Muscle of leg (tissue), 3 donors: ENCODE measurements at regions not wholly inside any gene's neighbourhood (a gene's known extent, or its start where the extent isn't known, plus 50 kb on each side); places are given as distances from the start of the nearest gene placed in this dataset.

ENCODE experiments used
- DNase-seq: peaks from one replicate; pipeline ENCODE4 v3.0.0; 2013
- H3K27ac ChIP-seq: one replicate; pipeline ENCODE4 v1.5.1; 2013; ENCODE audit warnings: mild to moderate bottlenecking, low read length, control low read depth
- H3K27me3 ChIP-seq: one replicate; pipeline ENCODE4 v1.6.1; 2013; ENCODE audit warnings: low read length; ENCODE audit not compliant: control insufficient read depth, insufficient read depth
- H3K36me3 ChIP-seq: one replicate; pipeline ENCODE4 v1.6.1; 2013; ENCODE audit warnings: low read length; ENCODE audit not compliant: control insufficient read depth, insufficient read depth
- H3K4me1 ChIP-seq: one replicate; pipeline ENCODE4 v1.6.1; 2013; ENCODE audit warnings: low read length; ENCODE audit not compliant: control insufficient read depth, insufficient read depth
- H3K4me3 ChIP-seq: one replicate; pipeline ENCODE4 v1.5.1; 2013; ENCODE audit warnings: low read length, control low read depth
- H3K9me3 ChIP-seq: replicated peaks from 2 replicates; pipeline ENCODE4 v1.6.1; 2013; ENCODE audit warnings: low read depth, low read length; ENCODE audit not compliant: control insufficient read depth
- WGBS: methylation state at CpG from one replicate; pipeline ENCODE4 v1.1.5; 2013; ENCODE audit warnings: missing lambda C conversion rate; ENCODE audit not compliant: insufficient coverage; 5-methylcytosine and 5-hydroxymethylcytosine counted together

GRCh38 chr6:16868968-16869367 lies 107.7 kb upstream of the ATXN1 start:
- Histone ChIP-seq H3K27ac (no peak overlapping the region), H3K4me3 (no peak overlapping the region), H3K36me3 (no peaks in the 10 kb centered on the region), H3K4me1 (peaks cover 5% of the 10 kb centered on the region), H3K9me3 (no peaks in the 10 kb centered on the region), H3K27me3 (no peaks in the 10 kb centered on the region)
- WGBS = no CpG with 5 or more reads among the region's 3 CpGs
- DNase-seq = no peak

DNA sequence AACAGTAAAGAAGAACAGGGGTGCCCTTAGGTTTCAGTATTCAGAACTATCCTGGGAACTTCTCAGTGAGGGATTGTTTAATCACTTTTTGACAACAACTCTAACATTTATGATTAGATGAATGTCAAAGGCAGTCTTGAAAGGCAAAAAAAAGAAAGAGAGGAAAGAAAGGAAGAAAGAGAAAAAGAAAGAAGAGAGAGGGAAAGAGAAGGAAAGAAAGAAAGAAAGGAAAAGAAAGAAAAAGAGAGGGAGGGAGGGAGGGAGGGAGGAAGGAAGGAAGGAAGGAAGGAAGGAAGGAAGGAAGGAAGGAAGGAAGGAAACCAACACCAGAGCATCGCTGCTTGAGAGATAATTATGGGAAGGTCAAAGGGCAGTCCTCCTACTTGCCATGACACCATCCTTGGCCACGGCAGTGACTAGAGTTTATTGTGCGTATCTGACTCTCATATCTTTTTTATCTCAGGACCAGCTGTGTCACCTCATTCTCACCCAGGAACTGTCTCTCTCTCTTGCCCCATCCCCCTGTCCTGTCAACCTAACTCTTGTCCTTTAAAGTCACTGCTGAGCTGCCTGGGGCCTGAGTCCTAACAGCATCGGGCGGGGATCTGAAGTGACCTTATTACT lies 96.8 kb upstream of the ATXN1 start:
- WGBS = 54% methylated on average over 3 of the region's 5 CpGs
- H3K4me3 ChIP-seq = no peak overlapping the region
- no peaks in the 10 kb centered on the region for H3K27me3 ChIP-seq
- H3K27ac ChIP-seq = no peak overlapping the region
- H3K4me1 ChIP-seq = no peaks in the 10 kb centered on the region
- no peaks in the 10 kb centered on the region for H3K9me3 ChIP-seq
- no peak for DNase-seq
- no peaks in the 10 kb centered on the region for H3K36me3 ChIP-seq

DNA sequence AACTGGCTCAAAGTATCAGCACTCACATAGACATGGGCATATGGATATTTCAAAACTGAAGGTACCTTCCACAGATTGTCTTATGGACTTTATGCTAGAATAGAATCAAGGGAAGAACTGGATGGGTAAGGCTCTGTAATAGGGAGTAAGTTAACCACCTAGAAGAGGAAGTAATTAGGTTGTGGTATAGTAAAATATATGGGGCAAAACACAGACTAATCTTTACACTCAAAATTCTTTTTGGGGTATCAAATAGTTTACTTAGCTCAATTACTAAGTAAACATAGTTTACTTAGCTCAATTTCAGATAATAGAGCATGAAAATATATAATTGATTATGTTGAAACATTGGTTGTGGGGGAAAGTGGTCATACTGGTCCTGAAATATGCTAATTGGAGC lies 94.2 kb upstream of the ATXN1 start:
- no peak overlapping the region for H3K4me3 ChIP-seq
- no peaks in the 10 kb centered on the region for H3K27me3 ChIP-seq
- H3K27ac ChIP-seq = no peak overlapping the region
- no peaks in the 10 kb centered on the region for H3K4me1 ChIP-seq
- no peaks in the 10 kb centered on the region for H3K9me3 ChIP-seq
- DNase-seq = no peak
- H3K36me3 ChIP-seq = no peaks in the 10 kb centered on the region

DNA sequence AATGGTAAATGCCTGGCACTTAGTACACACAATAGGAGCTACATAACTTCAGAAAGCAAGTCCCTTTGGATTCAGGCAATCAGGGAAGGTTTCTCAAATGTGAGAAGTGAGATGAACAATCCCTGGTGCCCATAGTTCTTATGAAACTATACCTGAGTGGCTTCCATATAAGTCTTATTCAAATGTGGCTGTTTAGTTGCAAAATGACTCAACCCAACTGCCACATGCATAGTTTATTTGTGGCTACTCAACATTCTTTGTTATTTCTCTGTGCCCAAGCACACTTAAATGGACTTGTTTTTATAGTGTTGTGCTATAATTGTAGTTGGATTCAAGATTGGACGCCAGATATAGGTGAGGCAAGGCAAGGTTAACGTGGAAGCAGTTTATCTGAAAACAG lies 93.7 kb upstream of the ATXN1 start:
- no peak overlapping the region for H3K4me3 ChIP-seq
- 93% methylated on average over 2 of the region's 2 CpGs for WGBS
- H3K27me3 ChIP-seq = no peaks in the 10 kb centered on the region
- no peak overlapping the region for H3K27ac ChIP-seq
- H3K4me1 ChIP-seq = peaks cover 4% of the 10 kb centered on the region
- H3K9me3 ChIP-seq = no peaks in the 10 kb centered on the region
- DNase-seq = no peak
- H3K36me3 ChIP-seq = no peaks in the 10 kb centered on the region

GRCh38 chr6:16852671-16853070 lies 91.4 kb upstream of the ATXN1 start:
- no peaks in the 10 kb centered on the region for H3K27me3 ChIP-seq
- DNase-seq = peak; percentile 49
- 48% methylated on average over 5 of the region's 6 CpGs for WGBS
- no peaks in the 10 kb centered on the region for H3K9me3 ChIP-seq
- H3K36me3 ChIP-seq = no peaks in the 10 kb centered on the region
- H3K27ac ChIP-seq = no peak overlapping the region
- H3K4me3 ChIP-seq = no peak overlapping the region
- peaks cover 11% of the 10 kb centered on the region for H3K4me1 ChIP-seq

- WGBS = no CpG with 5 or more reads among the region's 1 CpG
- no peak overlapping the region for H3K4me3 ChIP-seq
- peaks cover 11% of the 10 kb centered on the region for H3K4me1 ChIP-seq
- no peaks in the 10 kb centered on the region for H3K27me3 ChIP-seq
- no peaks in the 10 kb centered on the region for H3K9me3 ChIP-seq
- no peaks in the 10 kb centered on the region for H3K36me3 ChIP-seq
- no peak overlapping the region for H3K27ac ChIP-seq
- DNase-seq = peak; percentile 51
Measured at GRCh38 chr6:16851758-16852157, 90.5 kb upstream of the ATXN1 start.

GRCh38 chr6:16851044-16851540 lies 89.8 kb upstream of the ATXN1 start:
- H3K9me3 ChIP-seq = no peaks in the 10 kb centered on the region
- WGBS = 100% methylated on average over 3 of the region's 3 CpGs
- H3K4me3 ChIP-seq = no peak overlapping the region
- DNase-seq = no peak
- H3K4me1 ChIP-seq = peaks cover 11% of the 10 kb centered on the region
- no peaks in the 10 kb centered on the region for H3K36me3 ChIP-seq
- H3K27ac ChIP-seq = no peak overlapping the region
- H3K27me3 ChIP-seq = no peaks in the 10 kb centered on the region

- Histone ChIP-seq H3K4me1 (peaks cover 11% of the 10 kb centered on the region), H3K27me3 (no peaks in the 10 kb centered on the region), H3K36me3 (no peaks in the 10 kb centered on the region), H3K27ac (no peak overlapping the region), H3K4me3 (no peak overlapping the region), H3K9me3 (no peaks in the 10 kb centered on the region)
- DNase-seq = peak; percentile 23
- 70% methylated on average over 1 of the region's 5 CpGs for WGBS
Measured at GRCh38 chr6:16850681-16851026, 89.4 kb upstream of the ATXN1 start.

DNA sequence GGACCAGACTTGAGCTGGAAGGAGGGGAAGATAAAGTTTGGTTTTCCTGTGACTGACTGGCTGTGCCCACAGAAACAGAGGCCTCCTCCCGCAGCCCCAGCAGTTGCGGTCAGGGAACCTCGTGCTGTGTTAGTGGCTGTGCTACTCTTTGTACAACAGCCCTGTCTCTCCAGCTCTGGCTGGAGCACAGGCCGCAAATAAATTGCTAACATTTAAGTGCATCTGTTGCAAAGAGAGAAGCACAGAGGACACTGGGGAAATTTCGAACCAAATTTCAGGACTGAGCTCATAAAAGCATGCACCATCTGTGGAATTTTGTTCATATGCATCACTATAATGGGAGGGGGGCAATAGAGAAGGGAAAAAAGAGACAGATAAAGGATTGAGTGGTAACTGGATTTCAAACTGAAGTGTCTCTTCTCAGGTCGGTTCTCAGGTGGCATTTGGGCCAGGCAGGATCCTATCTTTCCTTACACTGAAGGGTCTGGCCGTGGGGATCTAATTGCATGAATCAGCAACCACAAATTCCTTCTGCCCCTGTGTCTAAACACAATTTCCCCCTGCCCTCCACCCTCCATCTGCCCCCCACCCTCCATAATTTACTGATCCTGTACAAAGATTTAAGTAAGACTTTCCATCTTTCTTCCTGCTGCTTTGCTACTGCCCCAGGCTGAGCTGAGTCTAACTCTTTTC lies 88.9 kb upstream of the ATXN1 start:
- Histone ChIP-seq H3K27me3 (no peaks in the 10 kb centered on the region), H3K27ac (peak overlapping the region; percentile 72), H3K4me1 (peaks cover 11% of the 10 kb centered on the region), H3K9me3 (no peaks in the 10 kb centered on the region), H3K36me3 (no peaks in the 10 kb centered on the region), H3K4me3 (no peak overlapping the region)
- peak; percentile 57 for DNase-seq
- WGBS = 45% methylated on average over 6 of the region's 7 CpGs

DNA sequence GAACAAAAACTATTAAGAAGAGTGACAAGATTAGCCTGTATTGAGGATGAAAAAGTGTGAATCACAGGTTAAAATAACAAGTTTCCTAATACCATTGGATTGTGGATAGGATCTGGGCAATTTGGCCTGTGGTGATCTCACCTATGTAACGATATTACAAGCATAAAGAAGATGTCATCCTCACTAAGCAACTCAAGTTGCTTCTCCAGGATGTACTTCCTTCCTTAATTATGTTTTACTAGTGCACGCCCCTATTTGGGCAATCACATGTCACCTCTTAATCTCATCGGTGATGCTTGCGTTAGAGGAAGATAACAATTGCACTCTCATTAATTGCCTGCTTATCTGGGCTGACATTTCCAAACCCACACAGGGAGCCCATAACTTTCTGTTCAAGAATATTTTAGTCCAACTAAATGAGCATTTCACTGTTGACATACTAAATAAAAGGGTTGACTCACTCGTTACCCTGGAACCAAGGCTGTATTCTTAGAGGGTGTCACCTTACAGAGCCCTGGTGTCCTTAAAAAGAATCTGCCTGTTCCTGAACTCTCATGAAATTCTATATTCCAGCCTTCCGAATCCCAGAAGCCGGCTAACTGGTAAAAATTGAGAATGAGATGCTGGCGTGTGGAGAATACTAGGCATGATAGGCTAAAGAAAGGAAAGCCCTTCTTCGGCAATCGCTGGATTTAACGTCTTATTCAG lies 88.2 kb upstream of the ATXN1 start:
- Histone ChIP-seq H3K36me3 (no peaks in the 10 kb centered on the region), H3K4me1 (peaks cover 11% of the 10 kb centered on the region), H3K4me3 (no peak overlapping the region), H3K9me3 (no peaks in the 10 kb centered on the region), H3K27ac (peak overlapping the region; percentile 72), H3K27me3 (no peaks in the 10 kb centered on the region)
- DNase-seq = peak; percentile 59
- WGBS = 54% methylated on average over 4 of the region's 11 CpGs
